Heart left ventricle (tissue), 16 donors: ENCODE measurements at regions not wholly inside any gene's neighbourhood (a gene's known extent, or its start where the extent isn't known, plus 50 kb on each side); places are given as distances from the start of the nearest gene placed in this dataset.

ENCODE experiments used
- ATAC-seq, 4 donors: fragments of 200-7000 bp; cut with Tn5 transposase; one replicate each; pipeline ENCODE4 v1.9.1; 2020 to 2022; ENCODE audit warnings: moderate library complexity in 4 of 4, mild to moderate bottlenecking in 3 of 4, moderate number of reproducible peaks in 1 of 4
- DNase-seq, 5 donors: peaks; one replicate each; pipeline ENCODE4 v3.0.0-alpha.2; 2020
- H3K27ac ChIP-seq, 12 donors: fragments of 200-600 bp; sonication (generic) in 4 of 12; one replicate each; pipeline versions ENCODE4 v1.5.0 to v1.8.0; 2016 to 2022; ENCODE audit warnings: mild to moderate bottlenecking in 2 of 12
- H3K27me3 ChIP-seq, 9 donors: fragments of 200-600 bp; sonication (generic) in 2 of 9; one replicate each; pipeline versions ENCODE4 v1.5.1 to v1.8.0; 2016 to 2022; ENCODE audit warnings: mild to moderate bottlenecking in 3 of 9
- H3K36me3 ChIP-seq, 9 donors: fragments of 200-600 bp; sonication (generic) in 2 of 9; one replicate each; pipeline versions ENCODE4 v1.5.0 to v1.8.0; 2018 to 2022; ENCODE audit warnings: mild to moderate bottlenecking in 2 of 9
- H3K4me1 ChIP-seq, 12 donors: fragments of 200-600 bp; sonication (generic) in 4 of 12; one replicate each; pipeline versions ENCODE4 v1.5.0 to v1.8.0; 2016 to 2022; ENCODE audit warnings: mild to moderate bottlenecking in 3 of 12
- H3K4me3 ChIP-seq, 12 donors: fragments of 200-600 bp; sonication (generic) in 4 of 12; one replicate each; pipeline versions ENCODE4 v1.5.0 to v1.8.0; 2017 to 2022; ENCODE audit warnings: mild to moderate bottlenecking in 9 of 12, moderate library complexity in 4 of 12
- H3K9me3 ChIP-seq, 12 donors: fragments of 200-600 bp; sonication (generic) in 4 of 12; one replicate each; pipeline versions ENCODE4 v1.5.0 to v1.8.0; 2016 to 2022; ENCODE audit warnings: mild to moderate bottlenecking in 1 of 12
- POLR2A ChIP-seq, 2 donors: fragments of 450-650 bp; IDR thresholded peaks; one replicate each; pipeline ENCODE4 v1.6.1; 2017; ENCODE audit warnings: antibody characterized with exemption in 2 of 2, mild to moderate bottlenecking in 2 of 2, moderate library complexity in 2 of 2
- WGBS, 4 donors: extraction: QIAGEN DNeasy Blood & Tissue Kit in 2 of 4; methylation state at CpG; one replicate each; pipeline versions ENCODE4 v1.1.5 to v1.1.7; 2013 to 2018; 5-methylcytosine and 5-hydroxymethylcytosine counted together
- intact Hi-C, 10 donors: fragments of 100-400 bp; cut with DNase I; formaldehyde crosslinking; loops; one replicate each; pipeline versions ENCODE4 v1.11.1 to v1.14.2; 2022
- TF ChIP-seq, protein P1 (sequence below), 12 donors: fragments of 200-600 bp; sonication (generic) in 4 of 12; IDR thresholded peaks; one replicate each; pipeline versions ENCODE4 v1.5.0 to v1.8.0; 2018 to 2022; ENCODE audit warnings: antibody characterized with exemption in 12 of 12, mild to moderate bottlenecking in 5 of 12
- donor health status: ischemic (EF 13 %, LVEDD 7.1; RV severe dilation, severe dysfunction).
- donor health status: healthy with polysubstance abuse.
- donor health status: DM: no; HTN: yes; CAD: no.
- donor health status: DM: no; HTN: no; CAD: no.
- donor health status: ischemic (EF 25% LVEDD 6.9; RV normal size, moderate dysfunction).
- donor health status: ischemic (EF 25% LVEDD 5.7; RV mildly dilated, moderate dysfunction).
- donor health status: healthy.
- donor health status: DM: yes; HTN: yes; CAD: no.
- donor health status: ischemic (EF 35%, LVEDD 5.7; RV mildly dilated, moderate dysfunction).
- donor health status: nonischemic (EF 11% LVEDD 7.7; RV severe dilation, severe dysfunction).
- donor health status: DM: yes; HTN: yes; CAD: no.
- donor health status: PGD.
- donor health status: ischemic (EF 29% LVEDD 5.4; RV normal size, mild dysfunction).
- donor health status: nonischemic (EF 23%, LVEDD 6.1; RV moderate dilation, normal function).

DNA sequence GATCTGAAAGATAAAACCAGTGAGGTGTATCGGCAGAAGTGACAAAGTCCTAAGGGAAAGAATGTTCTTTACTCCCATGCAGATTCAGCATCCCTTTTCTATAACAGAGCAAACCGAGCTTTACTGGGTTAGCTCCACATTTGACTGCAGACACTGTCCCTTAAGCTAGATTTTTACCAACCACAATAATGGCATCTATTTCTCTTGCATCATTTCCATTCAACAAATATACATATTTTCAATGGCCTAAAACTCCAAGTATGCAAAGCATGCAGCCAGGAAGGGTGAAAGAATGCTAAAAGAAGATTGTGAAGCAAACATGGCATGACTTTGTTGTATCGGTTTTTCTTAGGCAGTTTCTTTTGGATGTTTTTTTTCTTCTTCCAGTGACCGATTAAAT, 255.4 kb downstream of the OGFRL1 start:
- peaks cover 0 to 10% (median 0%) of the 10 kb centered on the region in 12 donors for H3K9me3 ChIP-seq
- TF ChIP-seq POLR2A (IDR thresholded peaks at IDR 0.05): no peak
- TF ChIP-seq, protein P1, sequence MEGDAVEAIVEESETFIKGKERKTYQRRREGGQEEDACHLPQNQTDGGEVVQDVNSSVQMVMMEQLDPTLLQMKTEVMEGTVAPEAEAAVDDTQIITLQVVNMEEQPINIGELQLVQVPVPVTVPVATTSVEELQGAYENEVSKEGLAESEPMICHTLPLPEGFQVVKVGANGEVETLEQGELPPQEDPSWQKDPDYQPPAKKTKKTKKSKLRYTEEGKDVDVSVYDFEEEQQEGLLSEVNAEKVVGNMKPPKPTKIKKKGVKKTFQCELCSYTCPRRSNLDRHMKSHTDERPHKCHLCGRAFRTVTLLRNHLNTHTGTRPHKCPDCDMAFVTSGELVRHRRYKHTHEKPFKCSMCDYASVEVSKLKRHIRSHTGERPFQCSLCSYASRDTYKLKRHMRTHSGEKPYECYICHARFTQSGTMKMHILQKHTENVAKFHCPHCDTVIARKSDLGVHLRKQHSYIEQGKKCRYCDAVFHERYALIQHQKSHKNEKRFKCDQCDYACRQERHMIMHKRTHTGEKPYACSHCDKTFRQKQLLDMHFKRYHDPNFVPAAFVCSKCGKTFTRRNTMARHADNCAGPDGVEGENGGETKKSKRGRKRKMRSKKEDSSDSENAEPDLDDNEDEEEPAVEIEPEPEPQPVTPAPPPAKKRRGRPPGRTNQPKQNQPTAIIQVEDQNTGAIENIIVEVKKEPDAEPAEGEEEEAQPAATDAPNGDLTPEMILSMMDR (IDR thresholded peaks at IDR 0.05): no peak
- H3K4me1 ChIP-seq: no peaks in the 10 kb centered on the region
- no peak overlapping the region for H3K4me3 ChIP-seq
- no peaks in the 10 kb centered on the region for H3K36me3 ChIP-seq
- 48 to 69% (median 58%) methylated on average over 4 of the region's 4 CpGs for WGBS, 4 donors
- H3K27ac ChIP-seq: no peak overlapping the region
- ATAC-seq (no peak), DNase-seq (no peak)
- intact Hi-C loops: no loop called here
- no peaks in the 10 kb centered on the region for H3K27me3 ChIP-seq

DNA sequence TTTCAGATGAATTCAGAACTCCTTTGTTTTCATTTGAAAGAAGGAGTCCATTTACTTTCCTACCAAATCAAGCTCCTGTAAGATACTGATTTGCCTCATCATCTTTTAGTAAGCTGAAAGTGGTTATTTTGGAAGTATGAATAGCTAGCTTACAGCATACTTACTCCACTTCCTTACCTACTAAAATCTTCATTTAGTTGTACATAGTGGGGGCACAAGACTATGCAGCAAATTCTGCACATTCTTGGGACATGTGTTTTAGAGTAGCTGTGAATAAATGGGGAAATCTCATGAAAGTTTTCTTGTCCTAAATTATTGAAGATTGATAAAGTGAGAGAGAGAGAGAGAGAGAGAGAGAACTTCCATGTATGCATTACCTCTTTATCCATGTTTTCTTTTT, 256.3 kb downstream of the OGFRL1 start:
- Histone ChIP-seq H3K27me3 (no peaks in the 10 kb centered on the region), H3K27ac (no peak overlapping the region), H3K36me3 (no peaks in the 10 kb centered on the region), H3K4me1 (no peaks in the 10 kb centered on the region), H3K4me3 (no peak overlapping the region), H3K9me3 (peaks cover 0 to 12% (median 0%) of the 10 kb centered on the region in 12 donors)
- TF ChIP-seq, protein P1 (IDR thresholded peaks at IDR 0.05): no peak
- TF ChIP-seq POLR2A (IDR thresholded peaks at IDR 0.05): no peak
- DNase-seq: no peak
- intact Hi-C loops: no loop called here
- no peak for ATAC-seq

- H3K4me3 ChIP-seq: no peak overlapping the region
- no peaks in the 10 kb centered on the region for H3K36me3 ChIP-seq
- WGBS, 4 donors: 91 to 98% (median 95%) methylated on average over 3 of the region's 3 CpGs
- H3K9me3 ChIP-seq: peaks cover 0 to 12% (median 0%) of the 10 kb centered on the region in 12 donors
- no peak for DNase-seq
- no peak for ATAC-seq
- H3K27me3 ChIP-seq: no peaks in the 10 kb centered on the region
- intact Hi-C loops: no loop called here
- H3K27ac ChIP-seq: no peak overlapping the region
- no peaks in the 10 kb centered on the region for H3K4me1 ChIP-seq
- TF ChIP-seq POLR2A (IDR thresholded peaks at IDR 0.05): no peak
- TF ChIP-seq, protein P1 (IDR thresholded peaks at IDR 0.05): no peak
Observed at GRCh38 chr6:71545905-71546304, 257.3 kb downstream of the OGFRL1 start.

GRCh38 chr6:71551798-71552197, 263.2 kb downstream of the OGFRL1 start:
- no peak for ATAC-seq
- H3K27ac ChIP-seq: no peak overlapping the region
- no peaks in the 10 kb centered on the region for H3K4me1 ChIP-seq
- intact Hi-C loops: no loop called here
- TF ChIP-seq POLR2A (IDR thresholded peaks at IDR 0.05): no peak
- TF ChIP-seq, protein P1 (IDR thresholded peaks at IDR 0.05): no peak
- H3K27me3 ChIP-seq: no peaks in the 10 kb centered on the region
- 91 to 96% (median 93%) methylated on average over 3 of the region's 3 CpGs for WGBS, 4 donors
- no peaks in the 10 kb centered on the region for H3K36me3 ChIP-seq
- H3K4me3 ChIP-seq: no peak overlapping the region
- H3K9me3 ChIP-seq: peaks cover 0 to 17% (median 2%) of the 10 kb centered on the region in 12 donors
- DNase-seq: no peak
